OCI-LY3 (cell line): ENCODE measurements at regions not wholly inside any gene's neighbourhood (a gene's known extent, or its start where the extent isn't known, plus 50 kb on each side); places are given as distances from the start of the nearest gene placed in this dataset.

Experiments
- EZH2phosphoT487 ChIP-seq: fragments of 200-600 bp; shearing (Covaris generic); IDR thresholded peaks from 2 replicates; pipeline ENCODE4 v1.6.1; 2018; ENCODE audit warnings: antibody characterized with exemption, mixed run types, low read depth
- TF ChIP-seq, protein P1 (sequence below): fragments of 200-600, 300-600 bp; sonication (generic); IDR thresholded peaks from 2 replicates; pipeline ENCODE4 v1.5.1; 2014; ENCODE audit warnings: antibody characterized with exemption, low read length, low read depth

DNA sequence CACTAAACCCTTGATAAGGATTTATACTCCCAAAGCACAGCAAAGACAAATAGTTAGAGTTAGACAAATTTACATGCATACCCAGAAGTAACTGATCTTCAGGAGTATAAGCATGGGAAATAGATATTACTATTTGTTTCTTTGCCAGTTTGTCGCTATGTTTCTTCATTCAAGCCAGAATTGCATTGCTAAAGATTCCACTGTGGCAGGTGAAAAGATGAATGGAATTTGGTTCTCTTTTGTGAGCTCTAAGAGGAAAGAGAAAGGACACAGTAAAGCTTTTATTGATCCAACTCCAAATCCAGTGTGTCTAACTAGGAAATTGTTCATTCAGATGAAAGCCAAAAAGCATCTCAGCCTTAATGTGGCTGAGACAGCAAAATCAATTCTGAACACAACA lies 292.3 kb upstream of the SPRY2 start:
- TF ChIP-seq, protein P1, sequence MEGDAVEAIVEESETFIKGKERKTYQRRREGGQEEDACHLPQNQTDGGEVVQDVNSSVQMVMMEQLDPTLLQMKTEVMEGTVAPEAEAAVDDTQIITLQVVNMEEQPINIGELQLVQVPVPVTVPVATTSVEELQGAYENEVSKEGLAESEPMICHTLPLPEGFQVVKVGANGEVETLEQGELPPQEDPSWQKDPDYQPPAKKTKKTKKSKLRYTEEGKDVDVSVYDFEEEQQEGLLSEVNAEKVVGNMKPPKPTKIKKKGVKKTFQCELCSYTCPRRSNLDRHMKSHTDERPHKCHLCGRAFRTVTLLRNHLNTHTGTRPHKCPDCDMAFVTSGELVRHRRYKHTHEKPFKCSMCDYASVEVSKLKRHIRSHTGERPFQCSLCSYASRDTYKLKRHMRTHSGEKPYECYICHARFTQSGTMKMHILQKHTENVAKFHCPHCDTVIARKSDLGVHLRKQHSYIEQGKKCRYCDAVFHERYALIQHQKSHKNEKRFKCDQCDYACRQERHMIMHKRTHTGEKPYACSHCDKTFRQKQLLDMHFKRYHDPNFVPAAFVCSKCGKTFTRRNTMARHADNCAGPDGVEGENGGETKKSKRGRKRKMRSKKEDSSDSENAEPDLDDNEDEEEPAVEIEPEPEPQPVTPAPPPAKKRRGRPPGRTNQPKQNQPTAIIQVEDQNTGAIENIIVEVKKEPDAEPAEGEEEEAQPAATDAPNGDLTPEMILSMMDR: no peak
- no peak for TF ChIP-seq EZH2phosphoT487
